ENCODE measurements at regions not wholly inside any gene's neighbourhood (a gene's known extent, or its start where the extent isn't known, plus 50 kb on each side); places are given as distances from the start of the nearest gene placed in this dataset.

DNA sequence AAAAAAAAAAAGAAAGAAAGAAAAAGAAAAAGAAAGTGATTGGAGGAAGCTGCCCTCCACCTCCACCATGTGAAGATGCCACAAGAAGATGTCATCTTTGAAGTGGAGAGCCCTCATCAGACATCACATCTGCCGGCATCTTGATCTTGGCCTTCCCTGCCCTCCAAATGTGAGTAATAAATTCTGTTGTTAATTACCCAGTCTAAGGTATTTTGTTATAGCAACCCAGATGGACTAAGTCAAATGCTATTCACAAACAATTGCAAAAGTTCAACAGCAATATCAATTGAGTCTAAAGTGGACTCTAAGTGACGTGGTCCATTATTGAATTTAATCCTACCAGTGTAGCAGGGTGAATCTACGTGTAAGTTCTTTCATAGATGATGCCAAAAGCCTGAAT lies 55.9 kb upstream of the NUP160 start:
- Histone ChIP-seq H3K4me3 (ENCODE audit: low read length) (no peak overlapping the region), H3K27ac (ENCODE audit: low read length) (no peak overlapping the region), H3K4me2 (ENCODE audit: low read depth, low read length) (no peak overlapping the region), H3K36me3 (replicated peaks; ENCODE audit: insufficient read depth, low read length) (no peaks in the 10 kb centered on the region), H3F3A (ENCODE audit: insufficient read depth, low read length) (peaks cover 6% of the 10 kb centered on the region; the same call in 1 of the 2 replicates), H3K27me3 (replicated peaks; ENCODE audit: insufficient read depth, low read length) (peaks cover 78% of the 10 kb centered on the region), H3K4me1 (ENCODE audit: low read length) (peaks cover 8% of the 10 kb centered on the region), H3K9ac (ENCODE audit: low read length) (no peak overlapping the region), H3K9me3 (replicated peaks; ENCODE audit: insufficient read depth, low read length) (no peaks in the 10 kb centered on the region), H4K20me1 (ENCODE audit: insufficient read depth, low read length) (no peaks in the 10 kb centered on the region), H3K79me2 (ENCODE audit: low read length) (no peaks in the 10 kb centered on the region), H2AFZ (ENCODE audit: low read length) (no peak overlapping the region), H3K9me2 (replicated peaks; ENCODE audit: insufficient read depth, low read length) (no peaks in the 10 kb centered on the region)
- no peak for TF ChIP-seq CTCF (IDR thresholded peaks at IDR 0.05; ENCODE audit: low read length)
- TF ChIP-seq EZH2 (optimal IDR thresholded peaks at IDR 0.05; ENCODE audit: low read depth, low read length), result no peak
- no peak for TF ChIP-seq EZH2phosphoT487 (IDR thresholded peaks at IDR 0.05; ENCODE audit: low read length)
- DNase-seq, result no peak

DNA sequence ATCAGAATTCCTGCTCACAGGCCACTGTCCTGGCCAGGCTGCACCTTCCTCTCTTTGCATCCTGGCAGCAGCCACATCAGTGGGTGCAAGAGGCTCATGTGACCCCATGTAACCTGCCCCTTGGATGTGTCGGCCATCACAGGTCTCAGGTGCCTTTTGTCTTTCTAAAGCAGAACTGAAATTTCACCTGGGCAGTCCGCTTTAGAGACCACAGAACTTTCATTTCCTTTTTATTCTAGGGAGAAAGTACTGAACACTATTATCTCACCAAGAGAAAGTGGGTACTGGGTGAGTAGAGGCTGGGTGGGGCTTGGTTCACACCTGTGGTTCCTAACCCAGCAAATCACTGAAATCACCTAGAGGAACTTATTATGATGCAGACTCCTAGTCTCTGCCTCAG lies 51.7 kb upstream of the NUP160 start:
- Histone ChIP-seq H3K9me3 (replicated peaks; ENCODE audit: insufficient read depth, low read length) (no peaks in the 10 kb centered on the region), H3K9ac (ENCODE audit: low read length) (no peak overlapping the region), H3K4me1 (ENCODE audit: low read length) (peaks cover 8% of the 10 kb centered on the region), H3K4me3 (ENCODE audit: low read length) (no peak overlapping the region), H3K79me2 (ENCODE audit: low read length) (no peaks in the 10 kb centered on the region), H3K27me3 (replicated peaks; ENCODE audit: insufficient read depth, low read length) (peaks cover 81% of the 10 kb centered on the region), H2AFZ (ENCODE audit: low read length) (no peak overlapping the region), H3F3A (ENCODE audit: insufficient read depth, low read length) (peaks cover 6% of the 10 kb centered on the region; the same call in 1 of the 2 replicates), H3K27ac (ENCODE audit: low read length) (no peak overlapping the region), H3K4me2 (ENCODE audit: low read depth, low read length) (no peak overlapping the region), H3K36me3 (replicated peaks; ENCODE audit: insufficient read depth, low read length) (no peaks in the 10 kb centered on the region), H4K20me1 (ENCODE audit: insufficient read depth, low read length) (no peaks in the 10 kb centered on the region), H3K9me2 (replicated peaks; ENCODE audit: insufficient read depth, low read length) (no peaks in the 10 kb centered on the region)
- TF ChIP-seq CTCF (IDR thresholded peaks at IDR 0.05; ENCODE audit: low read length) (no peak), EZH2phosphoT487 (IDR thresholded peaks at IDR 0.05; ENCODE audit: low read length) (peak; percentile 99)
- DNase-seq, result peak; percentile 92

All from MM.1S (cell line).